Upper lobe of left lung (tissue), 4 donors: ENCODE measurements at regions not wholly inside any gene's neighbourhood (a gene's known extent, or its start where the extent isn't known, plus 50 kb on each side); places are given as distances from the start of the nearest gene placed in this dataset.

ENCODE experiments used
- CTCF ChIP-seq, 6 experiments: fragments of 450-650 bp in 4 of 6; fragments of 200-600 bp in 2 of 6; sonication (generic) in 2 of 6; IDR thresholded peaks; one replicate each; pipeline ENCODE4 v1.5.1; 2016 to 2019; ENCODE audit warnings: antibody characterized with exemption in 6 of 6
- POLR2A ChIP-seq, 4 donors: fragments of 450-650 bp; IDR thresholded peaks; one replicate each; pipeline ENCODE4 v1.5.1; 2016 to 2017; ENCODE audit warnings: antibody characterized with exemption in 4 of 4, mild to moderate bottlenecking in 2 of 4
- POLR2AphosphoS5 ChIP-seq, 2 donors: sonication (generic); formaldehyde crosslinking; IDR thresholded peaks; one replicate each; pipeline ENCODE4 v1.5.1; 2017; ENCODE audit warnings: antibody characterized with exemption in 2 of 2

- TF ChIP-seq POLR2A (IDR thresholded peaks at IDR 0.05) (no peak), POLR2AphosphoS5 (IDR thresholded peaks at IDR 0.05) (no peak), CTCF (IDR thresholded peaks at IDR 0.05) (no peak)
These were observed 359.5 kb upstream of the ACVR2A start for GRCh38 chr2:147485210-147485851.
